ENCODE measurements at regions not wholly inside any gene's neighbourhood (a gene's known extent, or its start where the extent isn't known, plus 50 kb on each side); places are given as distances from the start of the nearest gene placed in this dataset.

DNA sequence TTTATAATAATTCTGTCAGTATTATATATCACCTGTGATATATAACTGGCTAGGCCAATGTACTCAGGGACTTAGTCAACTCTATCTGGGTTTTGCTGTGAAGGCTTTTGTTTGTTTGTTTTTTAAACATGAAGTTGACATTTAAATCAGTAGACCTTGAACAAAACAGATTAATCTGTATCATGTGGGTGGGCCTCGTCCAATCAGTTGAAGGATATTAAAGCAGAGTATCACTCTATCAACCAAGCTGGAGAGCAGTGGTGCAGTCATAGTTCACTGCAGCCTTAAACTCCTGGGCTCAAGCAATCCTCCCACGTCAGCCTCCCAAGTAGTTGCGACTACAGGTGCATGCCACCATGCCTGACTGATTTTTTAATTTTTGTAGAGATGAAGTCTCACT lies 870.2 kb downstream of the TYW1 start:
- TF ChIP-seq CREB1 (CRISPR knock-in tag; IDR thresholded peaks at IDR 0.05; ENCODE audit: low read depth) (no peak), POLR2AphosphoS5 (IDR thresholded peaks at IDR 0.05; ENCODE audit: low read depth) (no peak), EZH2 (IDR thresholded peaks at IDR 0.05; ENCODE audit: low read depth, unreplicated experiment) (no peak), ZNF114 (CRISPR knock-in tag; IDR thresholded peaks at IDR 0.05) (no peak)
- TF ChIP-seq, protein P1, sequence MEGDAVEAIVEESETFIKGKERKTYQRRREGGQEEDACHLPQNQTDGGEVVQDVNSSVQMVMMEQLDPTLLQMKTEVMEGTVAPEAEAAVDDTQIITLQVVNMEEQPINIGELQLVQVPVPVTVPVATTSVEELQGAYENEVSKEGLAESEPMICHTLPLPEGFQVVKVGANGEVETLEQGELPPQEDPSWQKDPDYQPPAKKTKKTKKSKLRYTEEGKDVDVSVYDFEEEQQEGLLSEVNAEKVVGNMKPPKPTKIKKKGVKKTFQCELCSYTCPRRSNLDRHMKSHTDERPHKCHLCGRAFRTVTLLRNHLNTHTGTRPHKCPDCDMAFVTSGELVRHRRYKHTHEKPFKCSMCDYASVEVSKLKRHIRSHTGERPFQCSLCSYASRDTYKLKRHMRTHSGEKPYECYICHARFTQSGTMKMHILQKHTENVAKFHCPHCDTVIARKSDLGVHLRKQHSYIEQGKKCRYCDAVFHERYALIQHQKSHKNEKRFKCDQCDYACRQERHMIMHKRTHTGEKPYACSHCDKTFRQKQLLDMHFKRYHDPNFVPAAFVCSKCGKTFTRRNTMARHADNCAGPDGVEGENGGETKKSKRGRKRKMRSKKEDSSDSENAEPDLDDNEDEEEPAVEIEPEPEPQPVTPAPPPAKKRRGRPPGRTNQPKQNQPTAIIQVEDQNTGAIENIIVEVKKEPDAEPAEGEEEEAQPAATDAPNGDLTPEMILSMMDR (conservative IDR thresholded peaks at IDR 0.05; ENCODE audit: low read depth in 2 of 2) = no peak
- TF ChIP-seq, protein P2, sequence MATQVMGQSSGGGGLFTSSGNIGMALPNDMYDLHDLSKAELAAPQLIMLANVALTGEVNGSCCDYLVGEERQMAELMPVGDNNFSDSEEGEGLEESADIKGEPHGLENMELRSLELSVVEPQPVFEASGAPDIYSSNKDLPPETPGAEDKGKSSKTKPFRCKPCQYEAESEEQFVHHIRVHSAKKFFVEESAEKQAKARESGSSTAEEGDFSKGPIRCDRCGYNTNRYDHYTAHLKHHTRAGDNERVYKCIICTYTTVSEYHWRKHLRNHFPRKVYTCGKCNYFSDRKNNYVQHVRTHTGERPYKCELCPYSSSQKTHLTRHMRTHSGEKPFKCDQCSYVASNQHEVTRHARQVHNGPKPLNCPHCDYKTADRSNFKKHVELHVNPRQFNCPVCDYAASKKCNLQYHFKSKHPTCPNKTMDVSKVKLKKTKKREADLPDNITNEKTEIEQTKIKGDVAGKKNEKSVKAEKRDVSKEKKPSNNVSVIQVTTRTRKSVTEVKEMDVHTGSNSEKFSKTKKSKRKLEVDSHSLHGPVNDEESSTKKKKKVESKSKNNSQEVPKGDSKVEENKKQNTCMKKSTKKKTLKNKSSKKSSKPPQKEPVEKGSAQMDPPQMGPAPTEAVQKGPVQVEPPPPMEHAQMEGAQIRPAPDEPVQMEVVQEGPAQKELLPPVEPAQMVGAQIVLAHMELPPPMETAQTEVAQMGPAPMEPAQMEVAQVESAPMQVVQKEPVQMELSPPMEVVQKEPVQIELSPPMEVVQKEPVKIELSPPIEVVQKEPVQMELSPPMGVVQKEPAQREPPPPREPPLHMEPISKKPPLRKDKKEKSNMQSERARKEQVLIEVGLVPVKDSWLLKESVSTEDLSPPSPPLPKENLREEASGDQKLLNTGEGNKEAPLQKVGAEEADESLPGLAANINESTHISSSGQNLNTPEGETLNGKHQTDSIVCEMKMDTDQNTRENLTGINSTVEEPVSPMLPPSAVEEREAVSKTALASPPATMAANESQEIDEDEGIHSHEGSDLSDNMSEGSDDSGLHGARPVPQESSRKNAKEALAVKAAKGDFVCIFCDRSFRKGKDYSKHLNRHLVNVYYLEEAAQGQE (IDR thresholded peaks at IDR 0.05; ENCODE audit: unreplicated experiment) = no peak
